Mammary epithelial cell (primary cell): ENCODE measurements at regions not wholly inside any gene's neighbourhood (a gene's known extent, or its start where the extent isn't known, plus 50 kb on each side); places are given as distances from the start of the nearest gene placed in this dataset.

Experiments
- CTCF ChIP-seq, 2 donors: IDR thresholded peaks in 1 of 2; conservative IDR thresholded peaks in 1 of 2; 2 replicates each; pipeline ENCODE4 v1.5.1; 2011 to 2012; ENCODE audit warnings: inconsistent platforms in 2 of 2, low read length in 2 of 2, mild to moderate bottlenecking in 2 of 2, control low read depth in 1 of 2, low read depth in 1 of 2; ENCODE audit not compliant: insufficient read depth in 1 of 2; ENCODE audit errors: extremely low read depth in 1 of 2
- EZH2 ChIP-seq: IDR thresholded peaks from 2 replicates; pipeline ENCODE4 v1.6.1; 2012; ENCODE audit warnings: low read length, inconsistent platforms, borderline replicate concordance

- no peak for TF ChIP-seq CTCF (conservative IDR thresholded peaks at IDR 0.05 in 1 of 2, IDR thresholded peaks at IDR 0.05 in 1 of 2; ENCODE audit: extremely low read depth in 1 of 2, insufficient read depth in 1 of 2, low read depth in 1 of 2, low read length in 2 of 2)
- no peak for TF ChIP-seq EZH2
Observed at GRCh38 chr12:87385322-87385721, 643.9 kb downstream of the C12orf50 start.
